ENCODE measurements at regions not wholly inside any gene's neighbourhood (a gene's known extent, or its start where the extent isn't known, plus 50 kb on each side); places are given as distances from the start of the nearest gene placed in this dataset.

DNA sequence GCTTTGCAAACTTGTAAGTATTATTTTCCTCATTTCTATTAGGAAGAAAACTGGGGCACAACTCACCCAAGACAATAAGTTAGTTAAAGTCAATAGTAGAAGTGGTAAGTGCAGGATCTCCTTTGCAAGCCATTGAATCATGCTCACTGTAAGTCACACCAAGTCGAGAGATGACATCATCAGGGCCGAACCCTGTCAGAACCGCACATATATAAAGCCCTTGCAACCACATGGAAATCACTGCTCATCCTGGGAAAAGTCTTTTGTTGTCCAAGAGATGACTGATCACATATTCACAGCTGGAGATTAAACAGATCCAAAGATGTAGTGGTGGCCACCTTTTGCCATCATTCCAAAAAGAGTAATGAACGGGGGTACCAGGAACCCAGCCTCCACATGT is 484.8 kb upstream of the ID2 start:
- DNase-seq (ENCODE audit: low spot score), result no peak

DNA sequence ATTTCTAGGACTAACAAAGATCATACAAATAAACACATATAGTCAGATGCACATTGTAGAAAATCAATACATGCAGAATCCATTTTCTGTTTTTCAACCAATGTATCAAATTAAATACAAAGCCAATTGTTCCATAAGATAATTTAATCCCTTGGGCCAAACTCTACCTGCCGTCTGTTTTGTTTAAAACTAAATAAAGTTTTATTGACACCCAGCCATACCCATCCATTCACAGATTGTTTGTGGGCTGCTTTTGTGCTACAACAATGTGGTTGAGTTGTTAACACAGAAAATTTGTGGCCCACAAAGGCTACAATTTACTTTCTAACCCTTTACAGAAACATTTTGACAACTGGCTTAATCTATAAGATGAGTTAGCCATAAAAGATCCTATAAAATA is 484.0 kb upstream of the ID2 start:
- DNase-seq (ENCODE audit: low spot score), result no peak

DNA sequence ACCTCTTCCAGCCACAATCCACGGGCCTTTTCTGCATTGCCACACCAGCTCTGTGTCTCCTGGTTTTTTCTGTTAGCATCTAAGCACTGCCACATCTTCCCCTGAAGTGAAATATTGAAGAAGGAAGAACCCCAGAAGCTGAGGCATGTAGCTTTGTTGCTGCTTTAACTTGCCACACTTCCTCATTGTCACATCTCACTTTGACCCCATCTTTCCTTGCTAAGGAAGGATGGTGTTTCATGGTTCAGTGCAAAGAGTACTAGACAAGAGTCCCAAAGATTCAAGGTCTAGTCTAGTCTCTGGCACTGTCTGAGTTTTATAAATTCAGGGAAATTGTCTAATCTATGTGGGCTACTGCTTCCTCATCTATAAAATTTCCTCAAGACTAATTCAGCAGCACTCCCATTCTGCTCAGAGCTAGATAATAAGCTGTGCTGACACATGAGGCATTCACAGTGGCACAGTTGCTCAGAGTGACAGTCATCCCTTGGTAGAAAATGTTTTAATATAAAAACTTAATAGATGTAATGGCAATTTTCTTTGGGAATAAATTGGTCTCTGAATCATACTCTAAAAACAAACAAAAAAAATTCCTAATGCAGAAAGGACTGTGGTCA is 483.0 kb upstream of the ID2 start:
- no peak for DNase-seq (ENCODE audit: low spot score)

DNA sequence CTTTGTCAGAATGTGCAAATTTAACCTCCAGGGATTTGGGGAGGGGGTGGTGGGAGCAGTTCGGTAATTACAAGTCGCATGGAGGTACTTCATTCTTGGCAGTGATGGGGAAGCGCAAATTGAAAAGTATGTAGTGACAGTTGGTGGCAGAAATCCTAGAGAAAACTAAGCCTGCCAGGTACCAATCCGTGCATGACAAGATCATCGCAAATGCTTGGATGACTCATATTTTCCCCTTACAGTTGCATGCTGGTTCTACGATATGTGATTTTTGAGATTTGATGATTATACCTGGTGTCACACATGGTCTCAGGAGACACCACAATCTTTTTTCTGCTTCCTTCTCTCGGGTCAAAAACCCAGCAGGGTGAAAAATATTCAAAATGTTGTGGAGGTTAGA is 479.7 kb upstream of the ID2 start:
- no peak for DNase-seq (ENCODE audit: low spot score)

DNA sequence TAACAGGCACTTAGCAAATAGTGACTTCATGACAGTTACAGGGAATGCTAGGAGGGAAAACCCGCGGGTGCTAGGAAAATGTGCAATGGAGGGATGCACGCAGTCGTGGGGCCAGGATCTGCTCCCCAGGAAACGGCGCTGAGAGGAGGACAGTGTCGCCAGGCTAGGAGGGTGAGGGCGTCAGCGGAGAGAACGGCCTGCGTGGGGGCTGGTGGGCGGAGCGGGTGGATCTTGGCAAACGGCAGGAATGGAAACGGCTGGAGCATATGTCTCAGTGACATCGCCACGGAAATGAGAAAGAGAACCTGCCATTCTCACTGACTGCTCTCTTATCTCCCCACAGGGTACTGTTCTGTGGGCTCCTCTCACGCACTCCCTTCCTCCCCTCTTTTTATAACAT is 478.5 kb upstream of the ID2 start:
- no peak for DNase-seq (ENCODE audit: low spot score)

DNA sequence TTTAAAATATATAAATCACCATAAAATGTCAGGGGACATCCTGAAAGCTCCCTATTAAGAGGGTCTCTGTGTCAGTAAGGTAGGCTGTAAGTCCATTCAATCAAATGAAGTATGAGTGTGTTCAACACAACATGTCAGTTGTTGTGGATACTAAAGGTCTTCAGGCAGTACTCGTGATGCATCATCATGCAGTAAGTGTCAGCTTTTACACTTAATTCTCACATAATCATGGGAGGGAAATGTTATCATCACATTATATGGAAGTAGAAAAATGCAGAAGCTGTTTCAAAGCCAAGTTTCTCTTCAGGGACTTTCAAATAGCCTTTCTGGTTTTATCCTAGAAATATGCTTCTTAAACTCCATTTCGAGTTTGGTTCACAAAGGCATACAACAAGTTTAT is 477.1 kb upstream of the ID2 start:
- DNase-seq (ENCODE audit: low spot score), result no peak

DNA sequence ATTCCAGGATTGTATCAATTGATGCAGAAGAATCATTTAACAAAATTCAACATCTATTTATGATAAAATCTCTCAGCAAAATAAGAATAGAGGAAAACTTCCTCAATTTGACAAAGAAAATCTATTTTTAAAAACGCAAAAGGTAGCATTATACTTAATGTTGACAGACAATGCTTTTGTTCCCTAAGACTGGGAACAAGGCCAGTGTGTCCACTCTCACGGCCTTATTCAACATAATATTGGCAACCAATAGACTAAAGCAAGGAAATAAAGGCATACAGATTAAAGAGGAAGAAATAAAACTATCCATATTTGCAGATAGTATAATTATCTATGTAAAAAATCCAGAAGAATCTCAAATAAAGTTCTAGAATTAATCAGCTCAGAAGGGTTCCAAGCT is 472.4 kb upstream of the ID2 start:
- DNase-seq (ENCODE audit: low spot score), result no peak

DNA sequence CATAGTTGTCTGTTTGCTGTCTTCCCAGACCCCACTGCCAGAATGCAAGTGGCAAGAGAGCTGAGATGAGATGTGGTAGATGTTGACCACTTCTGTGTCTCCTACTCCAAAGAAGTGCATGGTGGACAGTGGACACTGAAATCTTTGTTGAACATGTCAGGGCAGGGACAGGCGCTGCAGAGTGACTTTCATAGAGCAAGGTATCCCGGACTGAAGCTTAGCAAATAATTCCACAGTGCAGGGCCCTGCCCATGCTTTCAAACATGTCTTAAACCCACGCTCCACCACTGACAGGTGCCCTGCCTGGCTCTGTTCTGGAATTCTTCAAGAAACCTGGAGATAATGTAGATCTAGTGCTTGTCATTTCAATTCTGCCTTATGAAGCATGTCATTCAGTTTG is 470.5 kb upstream of the ID2 start:
- DNase-seq (ENCODE audit: low spot score), result no peak

DNA sequence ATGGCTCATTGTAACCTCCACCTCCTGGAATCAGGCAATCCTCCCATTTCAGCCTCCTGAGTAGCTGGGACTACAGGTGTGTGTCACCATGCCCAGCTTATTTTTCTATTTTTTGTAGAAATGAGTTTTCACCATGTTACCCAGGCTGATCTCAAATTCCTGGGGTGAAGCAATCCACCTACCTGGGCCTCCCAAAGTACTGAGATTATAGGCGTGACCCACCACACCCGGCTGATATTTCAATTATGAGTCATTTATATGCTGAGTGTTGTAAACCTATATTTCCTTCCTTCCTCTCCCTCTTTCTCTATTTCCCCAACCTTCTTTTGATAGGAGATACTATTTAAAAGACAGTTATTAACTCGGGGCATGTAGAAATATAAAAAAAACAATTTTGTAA is 469.6 kb upstream of the ID2 start:
- no peak for DNase-seq (ENCODE audit: low spot score)

DNA sequence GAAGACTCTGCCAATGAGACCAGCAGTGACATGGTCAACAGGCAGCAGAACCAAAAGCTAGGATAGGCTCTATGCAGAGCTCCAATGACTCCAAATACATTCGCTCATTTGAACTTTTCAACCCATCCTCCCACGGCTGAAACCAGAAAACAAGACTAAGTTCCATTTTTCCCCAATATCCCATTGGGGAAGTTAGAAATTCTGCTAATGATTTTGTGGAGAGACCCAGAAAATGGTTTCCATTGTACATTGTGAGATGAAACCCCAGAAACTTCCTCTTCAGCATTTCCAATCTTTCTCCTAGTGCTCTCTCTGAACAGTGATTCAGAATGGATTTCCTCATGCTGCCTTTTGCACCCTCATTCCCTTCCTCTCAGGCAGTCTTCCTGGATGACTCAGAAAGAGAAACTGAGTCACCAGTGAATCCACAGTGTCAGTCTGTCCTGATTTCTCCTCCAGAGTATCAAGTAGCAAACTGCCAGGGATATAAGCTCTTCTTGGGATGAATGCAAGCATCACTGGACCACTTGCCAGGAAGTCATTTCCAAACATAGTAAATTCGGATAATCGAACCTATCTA is 467.7 kb upstream of the ID2 start:
- no peak for DNase-seq (ENCODE audit: low spot score)

DNA sequence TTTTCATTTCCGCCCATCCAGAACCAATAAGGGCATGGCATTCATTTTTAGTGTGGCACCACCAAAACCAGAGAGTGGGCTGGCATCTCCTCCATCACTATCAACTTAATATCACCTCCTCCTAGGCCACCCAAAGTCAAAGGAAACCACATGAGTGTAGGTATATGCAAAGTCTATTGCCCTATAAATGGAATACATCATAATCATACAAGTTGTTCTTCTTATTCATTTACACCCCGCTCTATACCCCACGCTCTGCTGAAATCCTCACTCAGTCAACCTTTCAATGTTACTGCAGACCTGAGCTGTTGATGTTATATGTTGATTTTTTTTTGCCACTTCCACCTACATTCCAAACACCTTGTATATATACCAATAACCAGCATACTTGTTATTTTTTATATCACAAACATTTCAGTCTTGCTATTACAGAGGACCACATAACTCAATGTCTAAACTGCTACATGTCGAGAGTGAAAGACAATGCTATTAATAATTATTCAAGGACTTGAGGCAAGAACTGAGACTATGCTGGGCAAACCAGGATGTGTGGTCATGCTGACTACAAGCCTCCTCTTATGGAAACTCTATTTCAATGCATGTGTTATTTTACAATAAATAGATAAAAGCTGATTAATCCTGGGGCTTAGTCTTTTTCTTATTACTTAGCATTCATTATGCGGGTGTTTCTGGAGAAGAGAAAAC is 466.5 kb upstream of the ID2 start:
- DNase-seq (ENCODE audit: low spot score), result no peak

DNA sequence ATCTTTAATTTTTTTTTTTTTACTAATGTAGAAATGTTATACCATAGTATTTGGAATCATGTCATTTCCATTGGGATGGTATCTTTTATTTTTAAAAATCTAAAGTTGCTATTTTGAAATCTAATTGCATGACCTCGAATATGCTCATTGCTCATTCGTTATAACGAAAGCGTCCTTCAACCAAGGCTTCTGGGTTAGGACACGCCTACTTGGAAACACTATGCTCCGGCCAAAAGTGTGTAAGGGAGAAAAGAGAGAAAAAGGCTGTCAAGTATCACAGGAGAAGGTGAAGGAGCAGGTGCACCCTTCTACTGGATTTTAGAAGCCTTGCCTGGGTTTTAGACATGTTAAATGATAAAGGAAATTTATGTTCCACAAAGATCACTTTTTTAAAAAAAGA is 465.9 kb upstream of the ID2 start:
- DNase-seq (ENCODE audit: low spot score), result no peak

DNA sequence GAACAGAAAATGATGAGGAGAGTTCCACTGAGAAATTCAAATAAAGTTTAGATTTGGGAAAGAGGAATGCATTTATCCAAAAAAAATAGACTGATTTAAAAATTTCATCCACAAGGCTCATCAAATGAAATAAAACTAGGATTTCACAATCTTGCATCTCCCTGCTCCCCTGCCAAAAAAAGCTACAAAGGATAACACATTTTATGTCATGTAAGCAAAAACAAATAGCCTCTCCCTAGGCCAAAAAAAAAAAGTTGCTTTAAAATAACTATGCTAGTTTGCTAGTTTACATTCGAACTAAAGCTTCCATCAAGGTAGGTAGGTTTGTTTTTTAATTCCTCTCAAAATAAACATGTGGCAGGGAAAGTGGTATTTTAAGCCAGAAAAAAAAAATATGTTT is 465.5 kb upstream of the ID2 start:
- no peak for DNase-seq (ENCODE audit: low spot score)

DNA sequence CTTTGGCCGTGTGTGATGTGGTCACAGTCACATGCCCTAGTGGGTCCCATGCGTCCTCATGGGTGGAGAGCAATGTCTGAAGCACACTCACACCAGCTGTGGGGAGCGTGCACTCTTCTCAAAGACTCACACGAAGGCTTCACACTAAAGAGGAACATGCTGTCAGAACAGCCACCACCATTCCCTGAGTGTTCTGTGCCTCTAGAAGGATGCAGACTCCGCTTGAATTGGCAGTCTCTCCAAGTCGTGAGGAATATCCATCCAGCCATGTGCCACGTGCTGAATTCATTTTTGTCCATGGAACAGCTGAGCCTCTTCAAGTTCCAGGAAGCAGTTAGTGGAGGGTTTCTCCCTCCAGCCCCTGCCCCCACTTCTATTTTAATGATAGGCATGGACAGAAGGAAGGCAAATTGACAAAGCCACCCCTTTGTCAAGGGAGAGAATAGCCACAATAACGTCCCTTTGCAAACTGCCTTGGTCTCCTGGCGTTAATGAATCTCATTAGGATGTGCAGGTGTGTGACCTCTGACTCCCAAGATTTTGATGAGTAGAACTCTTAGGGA is 464.3 kb upstream of the ID2 start:
- no peak for DNase-seq (ENCODE audit: low spot score)

DNA sequence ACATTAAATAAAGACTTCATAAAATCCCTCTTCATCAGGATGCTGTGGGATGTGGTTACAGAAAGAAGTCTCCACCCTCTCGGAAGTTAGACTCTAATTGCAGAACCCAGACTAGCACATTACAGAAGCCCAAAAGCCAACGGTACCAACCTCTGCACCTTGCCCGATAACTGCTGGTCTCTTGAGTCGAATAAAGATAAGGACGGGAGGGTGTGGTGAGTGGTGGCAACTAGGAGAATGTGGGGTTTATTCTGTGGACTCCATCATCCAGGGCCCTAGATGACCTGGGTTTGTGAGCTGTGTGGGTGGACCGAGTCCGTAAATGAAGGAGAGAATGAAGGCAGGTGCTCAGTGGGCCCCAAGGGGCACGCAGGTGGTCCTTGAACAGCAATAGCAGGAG is 462.8 kb upstream of the ID2 start:
- no peak for DNase-seq (ENCODE audit: low spot score)

DNA sequence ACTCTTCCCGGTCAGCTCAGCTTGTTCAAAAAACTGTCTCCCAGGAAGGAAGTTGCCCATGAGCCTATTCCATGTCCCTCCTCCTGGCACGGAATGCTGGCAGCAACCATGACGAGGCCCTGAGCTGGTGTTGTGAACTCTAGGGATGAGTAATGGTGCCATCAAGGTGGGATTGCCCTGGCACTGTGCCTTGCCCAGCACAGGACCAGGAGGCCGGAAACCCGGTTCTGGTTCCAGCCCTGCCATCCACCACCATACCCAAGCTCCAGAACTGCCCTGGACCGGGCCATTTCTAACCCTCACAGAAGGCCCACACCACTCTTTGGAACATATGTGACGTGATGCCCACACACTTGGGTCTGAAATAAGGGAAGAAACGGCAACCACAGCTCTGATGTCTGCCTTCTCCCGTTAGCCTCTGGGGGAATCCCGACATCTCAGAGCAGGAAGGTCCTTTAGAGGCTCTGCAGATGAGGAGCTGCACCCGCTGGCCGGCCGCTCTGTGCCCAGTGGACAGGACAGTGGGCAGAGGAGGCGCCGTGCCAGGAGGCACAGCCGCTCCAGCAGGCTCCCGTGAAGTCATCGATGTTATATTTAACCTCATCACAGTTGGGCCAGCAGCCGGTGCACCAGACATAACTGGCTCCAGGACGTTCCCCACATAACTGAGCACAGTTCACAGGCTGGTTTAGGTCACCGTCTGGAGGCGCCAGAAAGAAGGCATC is 462.1 kb upstream of the ID2 start:
- no peak for DNase-seq (ENCODE audit: low spot score)

DNA sequence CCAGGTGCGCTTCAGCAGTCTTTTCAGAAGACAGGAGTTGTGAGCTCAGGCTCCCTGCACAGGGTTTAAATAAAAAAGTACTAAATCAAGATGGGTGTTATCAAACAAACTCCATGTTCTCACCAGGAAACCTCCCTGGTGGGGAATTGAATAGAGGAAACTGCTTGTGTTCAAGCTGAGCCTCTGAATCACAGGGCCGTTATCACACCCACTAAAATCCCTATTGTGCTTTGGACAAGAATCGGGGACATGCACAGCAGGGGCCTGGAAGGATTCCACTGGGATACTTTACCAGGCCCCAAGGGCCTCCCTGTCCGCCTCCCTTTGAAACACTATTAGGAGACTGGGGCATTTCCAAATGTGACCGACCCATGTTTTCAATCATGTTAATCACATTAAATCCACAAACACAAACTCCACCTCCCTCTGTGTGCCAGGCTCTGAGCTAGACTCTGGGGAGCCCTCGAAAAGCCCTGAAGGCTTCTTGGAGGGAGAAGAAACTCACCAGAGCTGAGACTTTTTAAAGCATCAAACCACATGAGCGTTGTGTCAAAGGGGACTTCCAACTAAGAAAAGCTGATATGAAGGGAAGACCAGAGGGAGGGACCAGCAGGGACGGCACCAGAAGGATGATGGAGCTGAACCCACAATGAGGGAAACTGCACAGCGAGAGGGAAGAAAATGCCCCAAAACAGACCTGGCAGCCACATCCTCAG is 458.7 kb upstream of the ID2 start:
- no peak for DNase-seq (ENCODE audit: low spot score)

DNA sequence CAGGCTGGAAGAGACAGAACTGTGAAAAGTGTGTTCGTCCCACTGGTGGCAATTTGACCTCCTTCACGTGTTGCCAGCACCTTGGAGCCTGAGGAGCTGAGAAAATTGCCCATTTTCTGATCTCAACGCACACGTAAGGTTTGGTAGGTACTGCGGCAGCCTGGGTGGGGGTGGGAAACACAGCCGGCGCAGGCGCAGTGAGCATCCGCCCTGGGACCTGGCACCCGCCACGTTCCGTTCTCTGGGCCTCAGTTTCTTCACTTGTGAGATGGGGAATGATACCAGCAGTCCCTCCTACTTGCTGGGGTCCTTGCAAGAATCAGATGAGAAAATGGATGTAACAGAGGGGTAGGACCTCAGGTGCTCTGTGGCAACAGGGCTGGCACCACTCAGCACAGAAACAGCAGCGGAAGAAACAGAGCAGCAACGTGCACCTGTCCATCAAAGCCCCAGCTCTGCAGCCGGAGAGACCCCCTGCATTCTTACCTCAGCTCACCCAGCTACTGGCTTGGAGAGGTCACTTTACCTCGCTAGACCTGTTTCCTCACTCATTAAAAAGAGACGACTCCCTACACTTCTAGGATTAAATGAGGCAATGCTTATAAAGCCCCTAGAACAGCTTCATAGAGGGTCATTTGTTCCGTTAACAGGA is 458.0 kb upstream of the ID2 start:
- DNase-seq (ENCODE audit: low spot score), result no peak

DNA sequence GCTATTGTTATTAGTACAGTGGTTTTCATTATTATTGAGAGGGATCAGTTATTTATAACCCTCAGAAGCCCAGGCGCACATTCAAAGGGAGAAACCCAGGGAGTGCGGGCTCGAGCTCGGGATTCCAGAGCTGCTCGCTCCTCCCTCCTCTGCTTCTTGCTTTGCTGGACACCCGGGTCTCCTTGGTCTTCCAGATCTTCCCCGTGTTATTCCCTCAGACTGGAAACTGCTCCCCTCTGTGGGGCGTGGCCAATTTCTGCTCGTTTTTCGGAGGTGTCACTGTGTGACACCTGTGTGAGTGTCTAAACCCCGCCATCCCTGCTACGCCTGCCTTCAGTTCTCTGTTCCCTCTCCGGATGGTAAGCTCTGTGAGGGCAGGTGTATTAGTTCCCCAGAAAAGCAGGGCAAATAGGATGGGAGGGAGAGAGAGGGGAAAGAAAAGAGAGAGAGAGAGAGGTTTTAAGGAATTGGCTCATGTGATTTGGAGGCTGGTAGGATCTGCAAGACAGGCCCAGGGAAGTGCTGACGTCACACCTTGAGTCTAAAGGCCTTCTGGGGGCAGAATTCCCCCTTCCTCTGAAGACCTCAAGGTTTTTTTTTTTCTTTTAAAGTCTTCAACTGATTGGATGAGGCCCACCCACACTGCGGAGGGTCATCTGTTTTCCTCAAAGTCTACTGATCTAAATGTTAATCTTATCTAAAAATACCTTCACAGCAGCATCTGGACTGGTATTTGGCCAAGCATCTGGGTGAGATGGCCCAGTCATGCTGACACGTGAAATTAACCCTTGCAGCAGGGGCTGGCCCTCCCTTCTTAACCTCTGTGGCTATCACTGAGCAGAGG is 457.3 kb upstream of the ID2 start:
- DNase-seq (ENCODE audit: low spot score), result no peak

DNA sequence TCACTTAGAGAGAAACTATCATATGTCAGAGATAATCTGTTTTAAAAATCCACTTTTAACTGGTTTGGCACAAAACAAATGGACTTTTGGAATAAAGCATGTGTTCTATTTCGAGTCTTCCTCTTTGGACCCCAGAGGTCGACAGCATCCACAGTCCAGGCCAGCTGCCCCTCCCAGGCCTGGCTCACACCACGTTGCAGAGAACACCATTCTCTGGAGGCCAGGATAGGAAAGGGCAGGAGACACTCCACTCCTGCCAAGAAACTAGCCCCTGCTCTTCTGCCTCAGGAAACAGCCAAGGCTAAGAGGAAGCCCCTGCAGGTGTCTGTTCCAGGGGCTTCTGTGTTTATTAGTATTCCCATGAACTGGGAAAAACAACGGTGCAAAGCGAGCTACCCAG is 456.6 kb upstream of the ID2 start:
- no peak for DNase-seq (ENCODE audit: low spot score)

DNA sequence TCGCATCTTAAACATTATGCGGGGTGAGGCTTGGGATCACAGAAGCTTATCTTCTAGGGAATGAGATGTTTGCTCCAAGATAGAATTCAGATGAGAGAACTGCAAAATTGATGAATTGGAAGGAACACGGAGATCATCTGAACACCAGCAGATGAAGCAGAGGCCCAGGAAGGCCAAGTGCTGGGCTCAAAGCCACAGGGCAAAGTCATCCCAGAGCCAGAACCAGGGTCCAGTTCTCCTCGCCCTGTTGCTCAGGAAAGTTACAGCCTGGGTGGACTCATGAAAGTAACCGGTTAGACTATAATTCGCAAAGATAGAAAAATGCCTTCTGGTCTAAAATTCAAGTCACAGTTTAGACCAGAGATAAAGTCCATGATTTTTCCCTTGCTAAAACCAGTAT is 456.1 kb upstream of the ID2 start:
- no peak for DNase-seq (ENCODE audit: low spot score)

Measured in D341Med (cell line).